ENCODE measurements at regions not wholly inside any gene's neighbourhood (a gene's known extent, or its start where the extent isn't known, plus 50 kb on each side); places are given as distances from the start of the nearest gene placed in this dataset.

DNA sequence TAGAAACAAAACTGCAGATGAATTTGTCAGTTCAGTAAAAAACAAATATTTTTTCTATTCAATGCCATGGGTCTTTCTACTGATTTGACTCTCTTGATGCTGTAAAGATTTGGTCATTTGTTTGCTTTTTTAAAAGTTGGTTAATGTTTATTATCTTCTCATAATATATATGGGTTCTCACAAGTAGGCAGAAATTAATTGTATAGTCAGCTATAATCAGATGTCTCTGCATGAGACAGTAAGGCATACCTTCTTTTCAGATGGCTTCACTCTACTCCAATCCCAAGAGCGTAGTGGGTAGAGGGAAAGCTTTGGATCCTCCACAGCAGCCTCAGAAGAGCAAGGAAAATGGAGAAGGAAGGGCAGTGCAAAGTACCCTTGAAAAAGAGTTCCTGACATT, 1202.9 kb upstream of the CELF4 start:
- Histone ChIP-seq H3K4me3 (ENCODE audit: low read length in 3 of 3) (no peak overlapping the region), H3K4me1 (ENCODE audit: control insufficient read depth in 2 of 3, insufficient read depth in 2 of 3, low read depth in 1 of 3, low read length in 3 of 3) (no peaks in the 10 kb centered on the region), H3K36me3 (ENCODE audit: control insufficient read depth in 2 of 3, insufficient read depth in 3 of 3, low read length in 3 of 3) (no peaks in the 10 kb centered on the region), H3K9ac (ENCODE audit: low read length in 3 of 3) (no peak overlapping the region), H3K9me3 (ENCODE audit: control insufficient read depth in 2 of 3, insufficient read depth in 1 of 3, low read length in 3 of 3) (no peaks in the 10 kb centered on the region), H3K27me3 (ENCODE audit: control insufficient read depth, insufficient read depth, low read length) (no peaks in the 10 kb centered on the region), H3K27ac (ENCODE audit: low read depth in 2 of 2, low read length in 2 of 2) (no peak overlapping the region)
- DNase-seq (no peak), FAIRE-seq (no peak)
- TF ChIP-seq, protein P1, sequence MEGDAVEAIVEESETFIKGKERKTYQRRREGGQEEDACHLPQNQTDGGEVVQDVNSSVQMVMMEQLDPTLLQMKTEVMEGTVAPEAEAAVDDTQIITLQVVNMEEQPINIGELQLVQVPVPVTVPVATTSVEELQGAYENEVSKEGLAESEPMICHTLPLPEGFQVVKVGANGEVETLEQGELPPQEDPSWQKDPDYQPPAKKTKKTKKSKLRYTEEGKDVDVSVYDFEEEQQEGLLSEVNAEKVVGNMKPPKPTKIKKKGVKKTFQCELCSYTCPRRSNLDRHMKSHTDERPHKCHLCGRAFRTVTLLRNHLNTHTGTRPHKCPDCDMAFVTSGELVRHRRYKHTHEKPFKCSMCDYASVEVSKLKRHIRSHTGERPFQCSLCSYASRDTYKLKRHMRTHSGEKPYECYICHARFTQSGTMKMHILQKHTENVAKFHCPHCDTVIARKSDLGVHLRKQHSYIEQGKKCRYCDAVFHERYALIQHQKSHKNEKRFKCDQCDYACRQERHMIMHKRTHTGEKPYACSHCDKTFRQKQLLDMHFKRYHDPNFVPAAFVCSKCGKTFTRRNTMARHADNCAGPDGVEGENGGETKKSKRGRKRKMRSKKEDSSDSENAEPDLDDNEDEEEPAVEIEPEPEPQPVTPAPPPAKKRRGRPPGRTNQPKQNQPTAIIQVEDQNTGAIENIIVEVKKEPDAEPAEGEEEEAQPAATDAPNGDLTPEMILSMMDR (IDR thresholded peaks at IDR 0.05; ENCODE audit: borderline replicate concordance, extremely low read depth, insufficient read depth) = no peak
- intact Hi-C loops (cut with DNase I) = no loop called here

DNA sequence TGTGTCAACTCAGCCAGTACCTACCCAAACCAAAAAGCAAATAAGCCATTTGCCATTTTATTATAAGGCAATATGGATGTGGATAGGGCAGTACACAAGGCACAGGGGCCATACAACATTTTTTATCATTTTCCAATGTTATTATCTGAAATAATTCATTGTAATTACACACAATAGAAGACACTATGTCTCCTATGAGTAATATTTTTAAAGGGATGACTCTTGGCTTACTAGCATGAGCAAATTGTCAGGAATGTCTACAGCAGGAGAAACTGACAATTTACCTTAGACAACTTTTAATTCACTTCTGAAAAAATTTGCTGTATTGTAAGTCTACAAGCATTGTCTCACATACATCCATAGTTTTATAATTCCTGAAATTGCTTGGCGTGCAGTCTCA, 1193.9 kb upstream of the CELF4 start:
- no peak overlapping the region for H3K27ac ChIP-seq (ENCODE audit: low read depth in 2 of 2, low read length in 2 of 2)
- intact Hi-C loops (cut with DNase I) = no loop called here
- no peaks in the 10 kb centered on the region for H3K27me3 ChIP-seq (ENCODE audit: control insufficient read depth, insufficient read depth, low read length)
- no peaks in the 10 kb centered on the region for H3K36me3 ChIP-seq (ENCODE audit: control insufficient read depth in 2 of 3, insufficient read depth in 3 of 3, low read length in 3 of 3)
- no peaks in the 10 kb centered on the region for H3K9me3 ChIP-seq (ENCODE audit: control insufficient read depth in 2 of 3, insufficient read depth in 1 of 3, low read length in 3 of 3)
- no peak overlapping the region for H3K4me3 ChIP-seq (ENCODE audit: low read length in 3 of 3)
- no peaks in the 10 kb centered on the region for H3K4me1 ChIP-seq (ENCODE audit: control insufficient read depth in 2 of 3, insufficient read depth in 2 of 3, low read depth in 1 of 3, low read length in 3 of 3)
- H3K9ac ChIP-seq (ENCODE audit: low read length in 3 of 3) = no peak overlapping the region
- TF ChIP-seq, protein P1 (IDR thresholded peaks at IDR 0.05; ENCODE audit: borderline replicate concordance, extremely low read depth, insufficient read depth) = no peak
- FAIRE-seq (no peak), DNase-seq (no peak)

GRCh38 chr18:38756436-38756835, 1190.8 kb upstream of the CELF4 start:
- H3K36me3 ChIP-seq (ENCODE audit: control insufficient read depth in 2 of 3, insufficient read depth in 3 of 3, low read length in 3 of 3) = no peaks in the 10 kb centered on the region
- H3K9ac ChIP-seq (ENCODE audit: low read length in 3 of 3) = no peak overlapping the region
- no peaks in the 10 kb centered on the region for H3K9me3 ChIP-seq (ENCODE audit: control insufficient read depth in 2 of 3, insufficient read depth in 1 of 3, low read length in 3 of 3)
- H3K4me3 ChIP-seq (ENCODE audit: low read length in 3 of 3) = no peak overlapping the region
- H3K27me3 ChIP-seq (ENCODE audit: control insufficient read depth, insufficient read depth, low read length) = no peaks in the 10 kb centered on the region
- H3K27ac ChIP-seq (ENCODE audit: low read depth in 2 of 2, low read length in 2 of 2) = no peak overlapping the region
- no peaks in the 10 kb centered on the region for H3K4me1 ChIP-seq (ENCODE audit: control insufficient read depth in 2 of 3, insufficient read depth in 2 of 3, low read depth in 1 of 3, low read length in 3 of 3)
- DNase-seq (no peak), FAIRE-seq (no peak)
- intact Hi-C loops (cut with DNase I) = no loop called here
- TF ChIP-seq, protein P1 (IDR thresholded peaks at IDR 0.05; ENCODE audit: borderline replicate concordance, extremely low read depth, insufficient read depth) = no peak

GRCh38 chr18:38752430-38752829, 1186.8 kb upstream of the CELF4 start:
- Histone ChIP-seq H3K27ac (ENCODE audit: low read depth in 2 of 2, low read length in 2 of 2) (no peak overlapping the region), H3K4me1 (ENCODE audit: control insufficient read depth in 2 of 3, insufficient read depth in 2 of 3, low read depth in 1 of 3, low read length in 3 of 3) (no peaks in the 10 kb centered on the region), H3K9me3 (ENCODE audit: control insufficient read depth in 2 of 3, insufficient read depth in 1 of 3, low read length in 3 of 3) (no peaks in the 10 kb centered on the region), H3K9ac (ENCODE audit: low read length in 3 of 3) (no peak overlapping the region), H3K4me3 (ENCODE audit: low read length in 3 of 3) (no peak overlapping the region), H3K27me3 (ENCODE audit: control insufficient read depth, insufficient read depth, low read length) (no peaks in the 10 kb centered on the region), H3K36me3 (ENCODE audit: control insufficient read depth in 2 of 3, insufficient read depth in 3 of 3, low read length in 3 of 3) (no peaks in the 10 kb centered on the region)
- FAIRE-seq (no peak), DNase-seq (no peak)
- TF ChIP-seq, protein P1 (IDR thresholded peaks at IDR 0.05; ENCODE audit: borderline replicate concordance, extremely low read depth, insufficient read depth) = no peak
- intact Hi-C loops (cut with DNase I) = no loop called here
